GM18517 (cell line): ENCODE measurements at regions not wholly inside any gene's neighbourhood (a gene's known extent, or its start where the extent isn't known, plus 50 kb on each side); places are given as distances from the start of the nearest gene placed in this dataset.

ENCODE experiments used
- ATAC-seq: cut with Tn5 transposase; IDR thresholded peaks from one replicate; pipeline ENCODE4 v1.9.1; 2021; ENCODE audit warnings: mild to moderate bottlenecking, moderate library complexity; ENCODE audit not compliant: unreplicated experiment

- no peak for ATAC-seq
Measured at GRCh38 chr12:88784166-88784565, 203.9 kb upstream of the KITLG start.

GRCh38 chr12:88782351-88782750, 202.1 kb upstream of the KITLG start:
- no peak for ATAC-seq

- ATAC-seq: no peak
Measured at GRCh38 chr12:88781909-88782308, 201.6 kb upstream of the KITLG start.

GRCh38 chr12:88778064-88778463, 197.8 kb upstream of the KITLG start:
- no peak for ATAC-seq

- no peak for ATAC-seq
Measured at GRCh38 chr12:88775742-88776151, 195.5 kb upstream of the KITLG start.

- no peak for ATAC-seq
Measured at GRCh38 chr12:88767699-88768098, 187.4 kb upstream of the KITLG start.

GRCh38 chr12:88764781-88765480, 184.7 kb upstream of the KITLG start:
- ATAC-seq: no peak

- no peak for ATAC-seq
Measured at GRCh38 chr12:88763536-88764100, 183.3 kb upstream of the KITLG start.

- ATAC-seq: no peak
Measured at GRCh38 chr12:88758176-88758575, 177.9 kb upstream of the KITLG start.

- ATAC-seq: no peak
Measured at GRCh38 chr12:88756917-88757316, 176.6 kb upstream of the KITLG start.

- ATAC-seq: no peak
Measured at GRCh38 chr12:88756153-88756552, 175.9 kb upstream of the KITLG start.

- ATAC-seq: no peak
Measured at GRCh38 chr12:88753707-88754106, 173.4 kb upstream of the KITLG start.

- ATAC-seq: no peak
Measured at GRCh38 chr12:88753066-88753465, 172.8 kb upstream of the KITLG start.

- no peak for ATAC-seq
Measured at GRCh38 chr12:88752183-88752582, 171.9 kb upstream of the KITLG start.

GRCh38 chr12:88750867-88751543, 170.7 kb upstream of the KITLG start:
- no peak for ATAC-seq

- ATAC-seq: no peak
Measured at GRCh38 chr12:88746386-88746785, 166.1 kb upstream of the KITLG start.

- ATAC-seq: no peak
Measured at GRCh38 chr12:88743946-88744685, 163.8 kb upstream of the KITLG start.

GRCh38 chr12:88737838-88738472, 157.7 kb upstream of the KITLG start:
- no peak for ATAC-seq

- no peak for ATAC-seq
Measured at GRCh38 chr12:88736031-88736430, 155.8 kb upstream of the KITLG start.

GRCh38 chr12:88733008-88733407, 152.7 kb upstream of the KITLG start:
- ATAC-seq: no peak

- ATAC-seq: no peak
Measured at GRCh38 chr12:88729196-88729595, 148.9 kb upstream of the KITLG start.
